ENCODE measurements at regions not wholly inside any gene's neighbourhood (a gene's known extent, or its start where the extent isn't known, plus 50 kb on each side); places are given as distances from the start of the nearest gene placed in this dataset.

DNA sequence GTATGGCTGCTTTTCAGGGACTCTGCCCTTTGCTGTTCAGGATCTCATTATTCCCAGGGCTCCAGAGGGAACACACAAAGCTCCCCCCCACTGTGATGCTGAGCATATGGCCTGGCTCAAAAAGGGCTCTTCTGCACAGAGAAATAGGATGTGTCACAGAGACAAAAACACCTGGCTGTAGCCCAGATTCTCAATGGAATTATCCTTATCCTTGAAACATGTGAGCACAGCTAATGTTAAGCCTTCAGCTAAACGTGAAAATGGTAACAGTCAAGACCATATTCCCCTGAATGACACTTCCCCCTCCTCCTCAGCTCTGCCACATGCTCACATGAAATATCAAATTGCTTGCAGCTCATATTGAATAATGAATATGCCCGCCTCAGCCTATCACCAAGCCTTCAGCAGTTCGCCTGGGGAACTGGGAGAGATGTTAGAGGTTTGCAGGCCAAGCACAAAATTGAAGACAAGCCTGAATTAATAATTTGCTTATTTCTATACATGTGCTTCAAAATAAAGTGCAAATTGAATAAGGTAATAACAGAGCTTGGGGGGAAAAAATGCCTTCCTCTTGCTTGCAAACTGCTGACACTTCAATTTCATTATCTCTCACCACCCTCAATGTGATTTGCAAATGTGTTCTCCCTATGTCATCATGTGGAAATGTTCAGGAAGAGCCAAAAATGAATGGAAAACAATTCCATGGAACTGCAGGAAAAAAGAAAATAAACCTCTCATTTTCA is 181.0 kb upstream of the HNRNPA3 start:
- H3K27me3 ChIP-seq = no peaks in the 10 kb centered on the region
- DNase-seq = no peak
- H3K27ac ChIP-seq = no peak overlapping the region
- no peaks in the 10 kb centered on the region for H3K4me1 ChIP-seq
- no peak overlapping the region for H3K4me3 ChIP-seq
- TF ChIP-seq, protein P1, sequence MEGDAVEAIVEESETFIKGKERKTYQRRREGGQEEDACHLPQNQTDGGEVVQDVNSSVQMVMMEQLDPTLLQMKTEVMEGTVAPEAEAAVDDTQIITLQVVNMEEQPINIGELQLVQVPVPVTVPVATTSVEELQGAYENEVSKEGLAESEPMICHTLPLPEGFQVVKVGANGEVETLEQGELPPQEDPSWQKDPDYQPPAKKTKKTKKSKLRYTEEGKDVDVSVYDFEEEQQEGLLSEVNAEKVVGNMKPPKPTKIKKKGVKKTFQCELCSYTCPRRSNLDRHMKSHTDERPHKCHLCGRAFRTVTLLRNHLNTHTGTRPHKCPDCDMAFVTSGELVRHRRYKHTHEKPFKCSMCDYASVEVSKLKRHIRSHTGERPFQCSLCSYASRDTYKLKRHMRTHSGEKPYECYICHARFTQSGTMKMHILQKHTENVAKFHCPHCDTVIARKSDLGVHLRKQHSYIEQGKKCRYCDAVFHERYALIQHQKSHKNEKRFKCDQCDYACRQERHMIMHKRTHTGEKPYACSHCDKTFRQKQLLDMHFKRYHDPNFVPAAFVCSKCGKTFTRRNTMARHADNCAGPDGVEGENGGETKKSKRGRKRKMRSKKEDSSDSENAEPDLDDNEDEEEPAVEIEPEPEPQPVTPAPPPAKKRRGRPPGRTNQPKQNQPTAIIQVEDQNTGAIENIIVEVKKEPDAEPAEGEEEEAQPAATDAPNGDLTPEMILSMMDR (IDR thresholded peaks at IDR 0.05) = no peak
- TF ChIP-seq POLR2A (IDR thresholded peaks at IDR 0.05) = no peak
- no peaks in the 10 kb centered on the region for H3K36me3 ChIP-seq
- no peaks in the 10 kb centered on the region for H3K9me3 ChIP-seq

DNA sequence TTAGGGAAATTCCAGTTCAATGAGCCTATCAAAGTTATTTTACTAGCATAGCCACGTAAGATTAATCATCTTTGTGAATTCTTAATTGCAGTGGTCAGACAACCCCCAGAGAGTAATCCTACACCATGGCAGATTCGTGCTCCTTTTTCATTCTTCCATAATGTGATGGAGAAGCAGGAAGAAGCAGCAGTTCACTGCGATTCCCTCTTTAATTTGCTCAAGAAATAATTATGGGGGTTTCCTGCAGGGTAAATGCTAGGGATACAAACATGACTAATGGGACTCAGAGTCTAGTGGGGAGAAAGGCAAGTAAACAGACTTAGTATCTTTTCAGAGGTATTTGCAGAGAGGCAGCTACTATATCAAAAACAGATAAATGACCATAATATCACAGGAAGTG is 175.8 kb upstream of the HNRNPA3 start:
- no peaks in the 10 kb centered on the region for H3K9me3 ChIP-seq

GRCh38 chr2:177037569-177037968 is 175.0 kb upstream of the HNRNPA3 start:
- no peaks in the 10 kb centered on the region for H3K27me3 ChIP-seq
- no peaks in the 10 kb centered on the region for H3K9me3 ChIP-seq
- DNase-seq = no peak
- no peak overlapping the region for H3K4me3 ChIP-seq
- TF ChIP-seq, protein P1 (IDR thresholded peaks at IDR 0.05) = no peak
- TF ChIP-seq POLR2A (IDR thresholded peaks at IDR 0.05) = no peak
- H3K36me3 ChIP-seq = no peaks in the 10 kb centered on the region
- no peaks in the 10 kb centered on the region for H3K4me1 ChIP-seq
- H3K27ac ChIP-seq = no peak overlapping the region

More for the DNA sequence above, 175.8 kb upstream of the HNRNPA3 start:
- Histone ChIP-seq H3K36me3 (no peaks in the 10 kb centered on the region), H3K4me3 (no peak overlapping the region), H3K27ac (no peak overlapping the region), H3K4me1 (no peaks in the 10 kb centered on the region), H3K27me3 (no peaks in the 10 kb centered on the region)
- TF ChIP-seq, protein P1 (IDR thresholded peaks at IDR 0.05) = no peak
- no peak for TF ChIP-seq POLR2A (IDR thresholded peaks at IDR 0.05)
- DNase-seq = no peak

DNA sequence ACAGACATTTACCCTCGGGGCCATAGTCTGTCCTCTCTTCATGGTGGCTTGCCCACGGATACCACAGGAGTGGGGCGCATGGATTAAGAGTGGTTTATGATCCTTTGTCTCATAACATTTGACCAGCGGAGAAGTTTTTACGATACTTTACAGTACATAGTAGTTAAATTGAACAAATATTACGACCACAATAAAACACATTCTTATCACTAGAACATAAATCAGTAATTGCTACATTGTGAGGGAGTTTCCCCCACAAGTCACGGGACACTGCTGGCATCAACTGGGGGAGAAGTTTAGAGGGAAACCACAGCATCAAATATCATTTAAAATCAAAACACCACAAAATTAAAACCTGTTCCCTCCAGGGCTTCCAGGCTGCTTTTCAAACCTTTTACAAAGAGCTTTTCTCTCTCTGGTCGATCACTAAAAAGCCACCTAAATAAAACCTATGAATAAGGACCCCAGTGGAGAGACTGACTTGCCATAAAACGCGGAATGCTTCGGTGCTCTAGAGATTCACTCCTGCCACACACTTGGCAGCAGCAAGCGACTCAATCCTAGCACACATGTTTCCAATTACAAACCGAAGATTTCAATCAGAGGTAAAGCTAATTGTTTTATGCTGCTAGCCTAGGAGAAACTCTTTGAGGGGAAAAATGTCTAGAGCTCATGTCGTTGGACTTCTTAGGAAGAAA is 173.7 kb upstream of the HNRNPA3 start:
- no peaks in the 10 kb centered on the region for H3K27me3 ChIP-seq
- no peak overlapping the region for H3K27ac ChIP-seq
- TF ChIP-seq POLR2A (IDR thresholded peaks at IDR 0.05) = no peak
- TF ChIP-seq, protein P1 (IDR thresholded peaks at IDR 0.05) = no peak
- H3K9me3 ChIP-seq = no peaks in the 10 kb centered on the region
- H3K4me1 ChIP-seq = no peaks in the 10 kb centered on the region
- no peaks in the 10 kb centered on the region for H3K36me3 ChIP-seq
- no peak overlapping the region for H3K4me3 ChIP-seq
- DNase-seq = no peak

DNA sequence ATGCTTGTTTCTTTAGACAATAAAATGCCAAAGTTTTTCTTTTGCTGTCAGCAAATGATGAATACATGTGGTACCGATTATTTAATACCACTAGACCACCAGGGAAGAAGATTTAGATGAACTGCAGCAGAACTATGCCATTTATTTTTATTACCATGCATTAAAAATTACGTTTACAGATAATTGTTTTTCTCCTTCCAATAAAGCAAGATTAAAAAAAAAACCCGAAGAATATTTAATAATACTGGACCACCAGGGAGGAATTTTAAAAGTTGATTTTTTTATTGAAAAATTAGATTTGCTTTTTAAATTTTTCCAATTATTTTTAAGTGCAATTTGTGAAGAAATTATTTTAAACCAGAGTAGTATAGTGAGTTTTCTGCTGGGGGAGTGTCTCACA is 170.3 kb upstream of the HNRNPA3 start:
- no peak for DNase-seq
- Histone ChIP-seq H3K36me3 (no peaks in the 10 kb centered on the region), H3K9me3 (no peaks in the 10 kb centered on the region), H3K27ac (no peak overlapping the region), H3K4me3 (no peak overlapping the region), H3K4me1 (no peaks in the 10 kb centered on the region), H3K27me3 (no peaks in the 10 kb centered on the region)
- TF ChIP-seq, protein P1 (IDR thresholded peaks at IDR 0.05) = no peak
- no peak for TF ChIP-seq POLR2A (IDR thresholded peaks at IDR 0.05)

Data from Peyer's patch (tissue), 4 donors.